C4-2B (cell line): ENCODE measurements at regions not wholly inside any gene's neighbourhood (a gene's known extent, or its start where the extent isn't known, plus 50 kb on each side); places are given as distances from the start of the nearest gene placed in this dataset.

Experiments
- H3K27ac ChIP-seq: fragments of 450-650 bp; 2 replicates; pipeline ENCODE4 v1.5.1; 2017
- ZFX ChIP-seq: fragments of 450-650 bp; IDR thresholded peaks from 2 replicates; pipeline ENCODE4 v1.6.1; 2017
- TF ChIP-seq, protein P1 (sequence below): fragments of 450-650 bp; conservative IDR thresholded peaks from 2 replicates; pipeline ENCODE4 v1.5.1; 2017; ENCODE audit warnings: mild to moderate bottlenecking

- no peak overlapping the region for H3K27ac ChIP-seq
- TF ChIP-seq ZFX: no peak
- TF ChIP-seq, protein P1, sequence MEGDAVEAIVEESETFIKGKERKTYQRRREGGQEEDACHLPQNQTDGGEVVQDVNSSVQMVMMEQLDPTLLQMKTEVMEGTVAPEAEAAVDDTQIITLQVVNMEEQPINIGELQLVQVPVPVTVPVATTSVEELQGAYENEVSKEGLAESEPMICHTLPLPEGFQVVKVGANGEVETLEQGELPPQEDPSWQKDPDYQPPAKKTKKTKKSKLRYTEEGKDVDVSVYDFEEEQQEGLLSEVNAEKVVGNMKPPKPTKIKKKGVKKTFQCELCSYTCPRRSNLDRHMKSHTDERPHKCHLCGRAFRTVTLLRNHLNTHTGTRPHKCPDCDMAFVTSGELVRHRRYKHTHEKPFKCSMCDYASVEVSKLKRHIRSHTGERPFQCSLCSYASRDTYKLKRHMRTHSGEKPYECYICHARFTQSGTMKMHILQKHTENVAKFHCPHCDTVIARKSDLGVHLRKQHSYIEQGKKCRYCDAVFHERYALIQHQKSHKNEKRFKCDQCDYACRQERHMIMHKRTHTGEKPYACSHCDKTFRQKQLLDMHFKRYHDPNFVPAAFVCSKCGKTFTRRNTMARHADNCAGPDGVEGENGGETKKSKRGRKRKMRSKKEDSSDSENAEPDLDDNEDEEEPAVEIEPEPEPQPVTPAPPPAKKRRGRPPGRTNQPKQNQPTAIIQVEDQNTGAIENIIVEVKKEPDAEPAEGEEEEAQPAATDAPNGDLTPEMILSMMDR: no peak
Measured at GRCh38 chr16:79366635-79367034, 233.9 kb downstream of the MAF start.

GRCh38 chr16:79365702-79366101 lies 234.8 kb downstream of the MAF start:
- no peak for TF ChIP-seq ZFX

DNA sequence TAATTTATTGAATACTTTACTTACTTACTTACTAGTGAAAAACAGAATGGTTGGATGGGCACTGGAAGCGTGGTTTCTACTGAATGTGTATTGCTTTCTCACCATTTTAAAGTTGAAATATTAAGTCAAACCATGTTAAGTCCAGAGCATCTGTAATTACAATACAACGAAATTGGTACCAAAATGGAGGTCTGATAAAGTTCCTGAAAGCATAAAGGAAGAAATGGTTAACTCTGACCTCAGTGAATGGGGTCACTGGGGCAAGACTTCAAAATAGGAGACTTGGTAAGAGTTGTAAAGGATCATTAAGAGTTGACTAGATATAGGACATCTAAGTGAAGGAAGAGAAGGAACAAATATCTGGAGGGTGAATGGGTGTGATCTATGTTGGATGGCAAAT lies 237.1 kb downstream of the MAF start:
- H3K27ac ChIP-seq: no peak overlapping the region
- TF ChIP-seq, protein P1: no peak
- TF ChIP-seq ZFX: no peak

More at GRCh38 chr16:79365702-79366101, 234.8 kb downstream of the MAF start:
- H3K27ac ChIP-seq: no peak overlapping the region

GRCh38 chr16:79363035-79363434 lies 237.5 kb downstream of the MAF start:
- TF ChIP-seq ZFX: no peak
- TF ChIP-seq, protein P1: no peak
- no peak overlapping the region for H3K27ac ChIP-seq

DNA sequence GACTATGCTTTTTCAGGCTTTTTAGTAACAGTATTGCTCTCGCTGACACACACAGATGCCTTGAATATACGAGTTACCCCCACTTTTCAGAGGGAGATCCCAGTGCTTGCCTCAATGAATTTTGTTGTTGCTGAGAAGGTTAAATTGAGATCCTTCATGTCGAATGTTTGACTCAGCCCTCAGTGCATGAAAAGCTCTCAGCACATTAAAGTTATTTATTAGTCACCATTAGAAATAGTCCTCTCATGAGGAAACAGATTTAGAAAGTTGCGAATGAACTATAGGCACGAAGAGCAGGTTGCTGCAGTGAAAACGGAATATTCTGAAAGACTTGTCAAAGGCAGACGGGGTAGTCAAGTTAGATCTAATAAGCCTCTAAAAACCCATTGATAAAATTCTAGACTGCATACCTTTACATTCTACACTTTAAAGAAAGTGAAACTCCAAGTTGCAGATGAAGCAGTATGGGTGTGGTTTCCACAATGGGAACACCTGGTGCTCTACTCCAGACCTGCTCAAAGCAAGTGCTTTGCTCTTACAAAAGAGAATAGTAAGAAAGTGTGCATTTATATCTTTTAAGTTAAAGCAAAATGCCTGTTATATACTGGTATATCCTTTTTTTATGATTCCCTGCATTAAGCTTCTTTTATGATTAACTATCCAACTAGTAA lies 238.1 kb downstream of the MAF start:
- H3K27ac ChIP-seq: no peak overlapping the region
- TF ChIP-seq, protein P1: no peak
- TF ChIP-seq ZFX: no peak

DNA sequence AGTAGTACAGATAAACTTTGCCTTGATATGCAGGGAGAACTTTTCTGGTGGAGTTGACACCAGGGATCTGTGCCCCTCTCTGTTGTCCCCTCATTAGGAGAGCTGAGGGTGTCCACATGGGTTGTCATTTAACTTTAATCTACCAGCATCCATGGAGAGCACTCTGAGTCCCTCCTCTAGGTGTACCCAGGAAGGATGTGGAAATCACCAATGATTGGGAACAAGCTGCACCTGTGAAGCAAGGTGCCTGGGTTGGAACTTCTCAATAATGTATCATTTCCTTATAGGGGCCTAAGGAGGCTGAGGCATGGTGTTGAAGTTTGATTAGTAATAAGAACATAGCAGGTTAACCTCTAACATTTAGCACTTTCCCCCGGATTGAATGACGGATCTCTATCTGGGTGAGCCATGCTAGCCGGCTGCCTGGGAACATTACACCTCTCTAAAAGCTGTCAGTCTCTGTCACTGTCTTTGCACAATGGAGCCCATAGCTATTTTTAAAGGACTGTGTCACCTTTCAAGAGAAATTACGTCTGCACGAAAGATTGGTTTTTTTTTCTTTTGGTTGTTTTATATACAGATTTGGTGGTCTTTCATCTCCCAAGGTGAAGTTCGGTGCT lies 239.3 kb downstream of the MAF start:
- TF ChIP-seq ZFX: no peak
- TF ChIP-seq, protein P1: no peak

DNA sequence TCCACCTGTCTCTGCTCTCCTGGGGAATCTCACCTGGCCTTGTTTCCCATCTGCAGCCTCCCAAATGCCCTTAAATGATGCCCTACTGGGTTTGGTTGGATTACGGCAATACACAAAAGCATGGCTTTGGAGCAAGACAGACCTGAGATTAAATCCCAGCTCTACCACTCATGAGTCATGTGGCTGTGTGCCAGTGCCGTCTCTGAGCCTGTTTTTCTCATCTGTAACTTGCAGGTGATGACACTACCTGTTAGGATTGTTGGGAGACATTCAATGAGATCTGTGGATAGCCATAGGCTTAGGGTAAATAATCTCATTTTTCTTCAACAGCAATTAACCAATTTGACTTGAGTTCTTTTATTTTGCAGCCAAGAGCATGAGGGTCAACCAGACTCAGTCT lies 240.3 kb downstream of the MAF start:
- H3K27ac ChIP-seq: no peak overlapping the region
- no peak for TF ChIP-seq ZFX
- TF ChIP-seq, protein P1: no peak

More for the DNA sequence above, 239.3 kb downstream of the MAF start:
- no peak overlapping the region for H3K27ac ChIP-seq

- H3K27ac ChIP-seq: no peak overlapping the region
- TF ChIP-seq, protein P1: no peak
- TF ChIP-seq ZFX: no peak
Measured at GRCh38 chr16:79359082-79359481, 241.5 kb downstream of the MAF start.
